ENCODE measurements at regions not wholly inside any gene's neighbourhood (a gene's known extent, or its start where the extent isn't known, plus 50 kb on each side); places are given as distances from the start of the nearest gene placed in this dataset.

GRCh38 chr15:61701455-61701854 lies 358.8 kb downstream of the VPS13C start:
- TF ChIP-seq CTCF (IDR thresholded peaks at IDR 0.05) (no peak), POLR2A (IDR thresholded peaks at IDR 0.05) (no peak)

Data from uterus (tissue), 2 donors.